Ascending aorta (tissue), 2 donors: ENCODE measurements at regions not wholly inside any gene's neighbourhood (a gene's known extent, or its start where the extent isn't known, plus 50 kb on each side); places are given as distances from the start of the nearest gene placed in this dataset.

Source experiments
- DNase-seq, 2 donors: peaks; one replicate each; pipeline ENCODE4 v3.0.0-alpha.2; 2019; ENCODE audit warnings: low spot score in 2 of 2
- H3K27ac ChIP-seq, 2 donors: fragments of 200-600 bp; sonication (generic); one replicate each; pipeline ENCODE4 v1.5.1; 2016 to 2017; ENCODE audit warnings: mild to moderate bottlenecking in 1 of 2
- H3K27me3 ChIP-seq: fragments of 200-600 bp; sonication (generic); one replicate; pipeline ENCODE4 v1.5.1; 2017
- H3K36me3 ChIP-seq, 2 donors: fragments of 200-600 bp; sonication (generic); one replicate each; pipeline ENCODE4 v1.5.1; 2016
- H3K4me1 ChIP-seq, 2 donors: fragments of 200-600 bp; sonication (generic); one replicate each; pipeline ENCODE4 v1.5.1; 2016 to 2017; ENCODE audit warnings: mild to moderate bottlenecking in 1 of 2
- H3K4me3 ChIP-seq, 2 donors: fragments of 200-600 bp; sonication (generic); one replicate each; pipeline ENCODE4 v1.5.1; 2016 to 2017; ENCODE audit warnings: mild to moderate bottlenecking in 1 of 2
- H3K9me3 ChIP-seq, 2 donors: fragments of 200-600 bp; sonication (generic); one replicate each; pipeline ENCODE4 v1.5.1; 2016
- intact Hi-C: fragments of 100-400 bp; cut with DNase I; formaldehyde crosslinking; loops from one replicate; pipeline ENCODE4 v1.15.1; 2023
- TF ChIP-seq, protein P1 (sequence below), 3 experiments: fragments of 200-600 bp in 2 of 3; fragments of 450-650 bp in 1 of 3; sonication (generic) in 2 of 3; IDR thresholded peaks; one replicate each; pipeline ENCODE4 v1.5.1; 2016 to 2019; ENCODE audit warnings: antibody characterized with exemption in 3 of 3, mild to moderate bottlenecking in 1 of 3, moderate library complexity in 1 of 3

DNA sequence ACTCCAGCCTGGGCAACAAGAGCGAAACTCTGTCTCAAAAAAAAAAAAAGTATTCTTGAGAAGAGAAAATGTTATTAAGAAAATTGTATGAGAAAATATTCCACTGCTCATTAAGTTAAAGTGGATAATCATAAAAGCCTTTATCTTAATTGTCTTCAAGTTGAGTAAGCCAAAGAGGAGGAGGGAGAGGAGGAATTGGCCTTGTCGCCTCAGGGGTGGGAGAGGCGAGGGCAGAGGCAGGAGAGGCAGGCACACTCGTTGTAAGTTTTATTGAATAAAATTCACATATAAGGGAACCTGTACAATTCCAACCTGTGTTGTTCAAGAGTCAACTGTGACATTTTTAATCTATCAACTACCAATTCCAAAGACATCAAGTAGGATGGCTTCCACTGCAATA, 820.3 kb downstream of the USP25 start:
- Histone ChIP-seq H3K4me3 (no peak overlapping the region), H3K9me3 (no peaks in the 10 kb centered on the region), H3K27ac (no peak overlapping the region), H3K36me3 (no peaks in the 10 kb centered on the region), H3K27me3 (no peaks in the 10 kb centered on the region), H3K4me1 (no peaks in the 10 kb centered on the region)
- TF ChIP-seq, protein P1, sequence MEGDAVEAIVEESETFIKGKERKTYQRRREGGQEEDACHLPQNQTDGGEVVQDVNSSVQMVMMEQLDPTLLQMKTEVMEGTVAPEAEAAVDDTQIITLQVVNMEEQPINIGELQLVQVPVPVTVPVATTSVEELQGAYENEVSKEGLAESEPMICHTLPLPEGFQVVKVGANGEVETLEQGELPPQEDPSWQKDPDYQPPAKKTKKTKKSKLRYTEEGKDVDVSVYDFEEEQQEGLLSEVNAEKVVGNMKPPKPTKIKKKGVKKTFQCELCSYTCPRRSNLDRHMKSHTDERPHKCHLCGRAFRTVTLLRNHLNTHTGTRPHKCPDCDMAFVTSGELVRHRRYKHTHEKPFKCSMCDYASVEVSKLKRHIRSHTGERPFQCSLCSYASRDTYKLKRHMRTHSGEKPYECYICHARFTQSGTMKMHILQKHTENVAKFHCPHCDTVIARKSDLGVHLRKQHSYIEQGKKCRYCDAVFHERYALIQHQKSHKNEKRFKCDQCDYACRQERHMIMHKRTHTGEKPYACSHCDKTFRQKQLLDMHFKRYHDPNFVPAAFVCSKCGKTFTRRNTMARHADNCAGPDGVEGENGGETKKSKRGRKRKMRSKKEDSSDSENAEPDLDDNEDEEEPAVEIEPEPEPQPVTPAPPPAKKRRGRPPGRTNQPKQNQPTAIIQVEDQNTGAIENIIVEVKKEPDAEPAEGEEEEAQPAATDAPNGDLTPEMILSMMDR (IDR thresholded peaks at IDR 0.05): no peak
- intact Hi-C loops: no loop called here
- DNase-seq: no peak

DNA sequence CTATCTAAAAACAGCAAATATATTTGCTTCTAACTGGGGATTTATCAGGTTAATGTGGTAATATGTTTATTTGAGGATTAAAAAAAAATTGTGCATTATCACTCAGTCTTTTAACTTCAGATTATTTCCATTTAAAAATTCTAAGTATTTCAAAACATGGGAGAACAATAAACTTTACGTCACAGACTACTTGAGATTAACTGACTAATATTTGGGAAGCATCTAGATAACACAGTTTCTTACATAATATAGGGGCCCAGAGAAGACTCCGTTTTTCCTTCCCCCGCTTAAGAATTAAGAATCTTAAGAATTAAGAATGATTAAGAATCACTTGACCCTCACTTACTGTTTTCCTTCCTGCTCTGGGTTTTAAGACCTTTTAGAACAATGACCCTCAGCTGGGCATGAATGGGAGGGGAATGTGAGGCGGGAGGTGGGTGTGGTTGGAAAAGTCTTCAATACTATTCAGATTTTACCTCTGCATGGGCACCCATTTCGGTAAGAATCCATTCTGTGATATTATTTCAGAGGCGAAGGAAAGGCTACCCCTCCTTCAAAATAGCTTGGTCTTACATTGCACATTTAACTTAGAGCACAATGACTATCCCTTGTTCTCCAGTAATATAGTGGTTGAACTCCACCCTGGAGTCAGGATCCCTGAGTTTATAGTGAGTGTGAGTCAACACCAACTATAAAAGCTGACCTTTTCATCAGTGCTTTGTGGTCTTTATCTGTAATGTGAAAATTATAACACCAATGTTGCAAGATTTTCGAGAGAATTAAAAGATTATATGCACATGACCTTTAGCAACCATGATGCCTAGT, 821.3 kb downstream of the USP25 start:
- Histone ChIP-seq H3K27ac (no peak overlapping the region), H3K4me3 (no peak overlapping the region), H3K9me3 (no peaks in the 10 kb centered on the region), H3K36me3 (no peaks in the 10 kb centered on the region), H3K27me3 (no peaks in the 10 kb centered on the region), H3K4me1 (no peaks in the 10 kb centered on the region)
- DNase-seq: no peak
- TF ChIP-seq, protein P1 (IDR thresholded peaks at IDR 0.05): no peak
- intact Hi-C loops: no loop called here

DNA sequence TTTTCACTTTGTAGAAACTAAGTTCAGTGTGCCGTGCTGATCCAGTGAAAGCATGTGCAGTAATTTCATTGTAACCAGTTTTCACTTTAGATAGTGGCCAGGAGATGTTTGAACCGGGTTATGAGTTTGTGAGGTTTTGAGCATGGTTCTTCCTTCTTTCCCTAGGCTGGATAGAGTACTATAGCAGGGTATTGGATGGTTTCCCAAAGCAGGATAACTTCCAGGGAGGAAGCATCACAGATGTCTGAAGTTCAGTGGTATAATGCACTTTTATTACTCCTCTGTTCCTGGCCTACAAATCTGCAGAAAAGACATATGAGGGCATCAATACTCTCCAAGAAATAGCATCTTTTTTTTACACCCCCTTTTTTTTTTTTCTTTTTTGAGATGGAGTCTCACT, 823.1 kb downstream of the USP25 start:
- TF ChIP-seq, protein P1 (IDR thresholded peaks at IDR 0.05): no peak
- Histone ChIP-seq H3K4me3 (no peak overlapping the region), H3K27ac (no peak overlapping the region), H3K9me3 (no peaks in the 10 kb centered on the region), H3K27me3 (no peaks in the 10 kb centered on the region), H3K4me1 (no peaks in the 10 kb centered on the region), H3K36me3 (no peaks in the 10 kb centered on the region)
- intact Hi-C loops: no loop called here
- DNase-seq: no peak

DNA sequence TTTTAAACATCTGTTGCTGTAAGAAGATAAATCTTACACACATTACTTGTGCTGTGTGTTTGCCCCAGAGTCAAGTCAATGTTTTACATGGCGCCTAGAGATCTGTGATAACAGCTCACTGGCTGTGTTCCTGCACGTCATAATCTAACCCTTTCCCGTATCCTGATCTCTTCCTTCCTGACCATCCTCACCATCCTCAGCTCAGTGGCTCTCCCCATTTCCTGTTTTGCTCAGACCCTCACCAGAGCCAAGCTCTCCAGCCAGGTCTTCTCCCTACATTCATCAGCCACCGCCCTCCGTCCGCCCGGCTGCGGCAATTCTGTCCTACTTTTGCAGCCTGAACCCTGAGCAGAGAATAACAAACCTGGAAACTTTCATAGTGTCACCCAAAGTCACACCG, 824.7 kb downstream of the USP25 start:
- Histone ChIP-seq H3K4me3 (no peak overlapping the region), H3K36me3 (no peaks in the 10 kb centered on the region), H3K27me3 (no peaks in the 10 kb centered on the region), H3K4me1 (no peaks in the 10 kb centered on the region), H3K27ac (no peak overlapping the region), H3K9me3 (no peaks in the 10 kb centered on the region)
- TF ChIP-seq, protein P1 (IDR thresholded peaks at IDR 0.05): no peak
- DNase-seq: no peak
- intact Hi-C loops: no loop called here

DNA sequence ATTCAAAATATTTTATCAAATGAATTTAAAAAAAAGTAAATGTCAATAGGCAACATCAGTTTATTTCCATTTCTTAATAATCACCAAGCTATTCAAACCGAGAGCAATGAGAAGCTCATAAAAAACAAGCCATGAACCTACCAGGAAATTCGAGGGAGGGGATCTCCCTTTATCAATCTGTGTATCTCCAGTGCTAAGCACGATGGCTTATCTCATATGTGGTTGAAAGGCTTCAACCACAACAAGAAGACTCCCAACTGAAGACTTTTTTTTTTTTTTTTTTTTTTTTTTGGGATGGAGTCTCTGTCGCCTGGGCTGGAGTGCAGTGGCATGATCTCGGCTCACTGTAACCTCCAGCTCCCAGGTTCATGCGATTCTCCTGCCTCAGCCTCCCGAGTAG, 833.3 kb downstream of the USP25 start:
- no peak for DNase-seq
- peaks cover 0 to 3% of the 10 kb centered on the region in 2 donors for H3K4me1 ChIP-seq
- H3K9me3 ChIP-seq: no peaks in the 10 kb centered on the region
- H3K36me3 ChIP-seq: no peaks in the 10 kb centered on the region
- TF ChIP-seq, protein P1 (IDR thresholded peaks at IDR 0.05): no peak
- H3K27me3 ChIP-seq: no peaks in the 10 kb centered on the region
- H3K27ac ChIP-seq: no peak overlapping the region
- no peak overlapping the region for H3K4me3 ChIP-seq
- intact Hi-C loops: no loop called here
